RKO (cell line): ENCODE measurements at regions not wholly inside any gene's neighbourhood (a gene's known extent, or its start where the extent isn't known, plus 50 kb on each side); places are given as distances from the start of the nearest gene placed in this dataset.

ENCODE experiments used
- DNase-seq: peaks from one replicate; pipeline ENCODE4 v3.0.0-alpha.2; 2016; ENCODE audit warnings: low spot score

GRCh38 chrX:139113708-139114107 is 402.2 kb upstream of the FGF13 start:
- DNase-seq, result peak; percentile 3

- DNase-seq, result no peak
Observed at GRCh38 chrX:139112432-139112831, 400.9 kb upstream of the FGF13 start.

GRCh38 chrX:139106069-139106468 is 394.6 kb upstream of the FGF13 start:
- DNase-seq, result peak; percentile 1

GRCh38 chrX:139094671-139095592 is 383.4 kb upstream of the FGF13 start:
- no peak for DNase-seq

- DNase-seq, result no peak
Observed at GRCh38 chrX:139093201-139093600, 381.7 kb upstream of the FGF13 start.

GRCh38 chrX:139091878-139092277 is 380.4 kb upstream of the FGF13 start:
- DNase-seq, result no peak

- DNase-seq, result no peak
Observed at GRCh38 chrX:139091066-139091465, 379.5 kb upstream of the FGF13 start.

- DNase-seq, result no peak
Observed at GRCh38 chrX:139086246-139086645, 374.7 kb upstream of the FGF13 start.

- DNase-seq, result no peak
Observed at GRCh38 chrX:139085404-139085803, 373.9 kb upstream of the FGF13 start.

- no peak for DNase-seq
Observed at GRCh38 chrX:139083191-139083590, 371.7 kb upstream of the FGF13 start.

- DNase-seq, result no peak
Observed at GRCh38 chrX:139081965-139082364, 370.4 kb upstream of the FGF13 start.

GRCh38 chrX:139079789-139080188 is 368.3 kb upstream of the FGF13 start:
- no peak for DNase-seq

- DNase-seq, result no peak
Observed at GRCh38 chrX:139078761-139079280, 367.3 kb upstream of the FGF13 start.

- DNase-seq, result no peak
Observed at GRCh38 chrX:139078342-139078741, 366.8 kb upstream of the FGF13 start.

- DNase-seq, result peak; percentile 22
Observed at GRCh38 chrX:139077281-139078250, 366.0 kb upstream of the FGF13 start.

GRCh38 chrX:139063364-139063763 is 351.8 kb upstream of the FGF13 start:
- DNase-seq, result no peak

GRCh38 chrX:139058831-139059495 is 347.4 kb upstream of the FGF13 start:
- no peak for DNase-seq

- no peak for DNase-seq
Observed at GRCh38 chrX:139052461-139052860, 340.9 kb upstream of the FGF13 start.

- no peak for DNase-seq
Observed at GRCh38 chrX:139049465-139049864, 337.9 kb upstream of the FGF13 start.

GRCh38 chrX:139044680-139045079 is 333.2 kb upstream of the FGF13 start:
- DNase-seq, result no peak

- DNase-seq, result no peak
Observed at GRCh38 chrX:139039041-139039440, 327.5 kb upstream of the FGF13 start.

- DNase-seq, result no peak
Observed at GRCh38 chrX:139026811-139027210, 315.3 kb upstream of the FGF13 start.
